ENCODE measurements at regions not wholly inside any gene's neighbourhood (a gene's known extent, or its start where the extent isn't known, plus 50 kb on each side); places are given as distances from the start of the nearest gene placed in this dataset.

- TF ChIP-seq BCL11A (IDR thresholded peaks at IDR 0.05; ENCODE audit: low read depth, low read length) (peak; percentile 75), PKNOX1 (IDR thresholded peaks at IDR 0.05) (peak; percentile 59), NBN (IDR thresholded peaks at IDR 0.05) (no peak), ESRRA (IDR thresholded peaks at IDR 0.05; ENCODE audit: low read length) (no peak), BMI1 (IDR thresholded peaks at IDR 0.05; ENCODE audit: borderline replicate concordance) (0 out of 2 replicates have a peak, but pooled peaks have one; percentile 28), CHD2 (IDR thresholded peaks at IDR 0.05; ENCODE audit: borderline replicate concordance, low read depth, low read length) (peak; percentile 63; the same call in 1 of the 2 replicates), RELB (IDR thresholded peaks at IDR 0.05; ENCODE audit: low read depth) (peak; percentile 74), POLR2AphosphoS5 (IDR thresholded peaks at IDR 0.05; ENCODE audit: low read length) (no peak), CBFB (IDR thresholded peaks at IDR 0.05; ENCODE audit: low read depth) (0 out of 2 replicates have a peak, but pooled peaks have one; percentile 37)
Measured at GRCh38 chr6:88493717-88494116, 327.6 kb upstream of the CNR1 start (continued).

GRCh38 chr6:88492824-88493223, 326.7 kb upstream of the CNR1 start:
- no peak overlapping the region for H3K9ac ChIP-seq (ENCODE audit: control insufficient read depth, insufficient read depth, low read length)
- peaks cover 11% of the 10 kb centered on the region for H3K9me3 ChIP-seq (replicated peaks; ENCODE audit: control insufficient read depth, insufficient read depth, low read length)
- WGBS (ENCODE audit: insufficient coverage, insufficient replicate concordance, low lambda C conversion rate, missing lambda C conversion rate), result 97% methylated on average over 2 of the region's 2 CpGs
- no peak overlapping the region for H2AFZ ChIP-seq (ENCODE audit: control insufficient read depth, low read depth, low read length)
- RAD21 ChIA-PET (ENCODE audit: unreplicated experiment), result interaction anchor here (0.6 to 5.2 kb wide), 24 partner anchors 21 to 694 kb away, joined by 3 to 56 read pairs (median 4); no protein-coding TSS in a partner anchor
- H3K27me3 ChIP-seq (replicated peaks in 1 of 2; ENCODE audit: control insufficient read depth in 2 of 2, insufficient read depth in 2 of 2, low read length in 1 of 2), result no peaks in the 10 kb centered on the region
- in situ Hi-C loops (cut with MboI), result no loop called here
- POLR2A ChIA-PET, result interaction anchor here (1.2 to 2.3 kb wide), 3 partner anchors 148 to 328 kb away, joined by 3 to 15 read pairs (median 4); no protein-coding TSS in a partner anchor
- H3K27ac ChIP-seq (ENCODE audit: control insufficient read depth, insufficient read depth), result peak overlapping the region; percentile 91
- H3K79me2 ChIP-seq (ENCODE audit: control insufficient read depth, insufficient read depth, low read length), result no peaks in the 10 kb centered on the region
- CTCF ChIA-PET, result interaction anchor here (0.8 to 4.2 kb wide), 15 partner anchors 9 to 1426 kb away, joined by 3 to 28 read pairs (median 6); no protein-coding TSS in a partner anchor
- FAIRE-seq (no peak), DNase-seq (ENCODE audit: low read depth, low spot score) (no peak), ATAC-seq (no peak)
- no peaks in the 10 kb centered on the region for H3K36me3 ChIP-seq (ENCODE audit: control insufficient read depth in 2 of 2, insufficient read depth in 2 of 2, low read length in 1 of 2)
- intact Hi-C loops (cut with micrococcal nuclease; ENCODE audit: unreplicated experiment), result loop anchor here (1.0 to 10.0 kb wide), 7 partner anchors 51 to 788 kb away; partner anchors contain the start of gene AKIRIN2
- no peak overlapping the region for H3K4me3 ChIP-seq
- H3K4me1 ChIP-seq (ENCODE audit: control insufficient read depth, insufficient read depth, low read length), result peaks cover 16% of the 10 kb centered on the region
- no peak overlapping the region for H3K4me2 ChIP-seq (ENCODE audit: control insufficient read depth, insufficient read depth)
- no peaks in the 10 kb centered on the region for H4K20me1 ChIP-seq (ENCODE audit: control insufficient read depth, insufficient read depth)
- TF ChIP-seq EP300 (IDR thresholded peaks at IDR 0.05; ENCODE audit: borderline replicate concordance in 1 of 2, control insufficient read depth in 1 of 2, low read depth in 2 of 2, low read length in 2 of 2) (no peak), CHD2 (IDR thresholded peaks at IDR 0.05; ENCODE audit: borderline replicate concordance, low read depth, low read length) (no peak), RAD21 (IDR thresholded peaks at IDR 0.05; ENCODE audit: insufficient read depth, low read depth, low read length) (peak; percentile 52), NR2C2 (IDR thresholded peaks at IDR 0.05; ENCODE audit: borderline replicate concordance, control insufficient read depth, insufficient read length, low read depth) (no peak), BCL11A (IDR thresholded peaks at IDR 0.05; ENCODE audit: low read depth, low read length) (no peak), SMC3 (IDR thresholded peaks at IDR 0.05; ENCODE audit: borderline replicate concordance, low read length) (peak; percentile 25; the same call in 1 of the 2 replicates), CTCF (IDR thresholded peaks at IDR 0.05 in 2 of 3, conservative IDR thresholded peaks at IDR 0.05 in 1 of 3; ENCODE audit: control insufficient read depth in 2 of 3, extremely low read depth in 1 of 3, insufficient read depth in 1 of 3, low read depth in 3 of 3, low read length in 3 of 3) (peak; percentile 10 to 27 (median 15); a peak in 2 of 6 replicates)
- SMC1A ChIA-PET (ENCODE audit: uncharacterized antibody, unreplicated experiment), result interaction anchor here (0.5 to 7.9 kb wide), 40 partner anchors 10 to 1100 kb away, joined by 3 to 48 read pairs (median 5); partner anchors contain the start of gene CNR1
- BruUV-seq (replicated peaks), result no TSS peak
